Neuron (in vitro differentiated cells): ENCODE measurements at regions not wholly inside any gene's neighbourhood (a gene's known extent, or its start where the extent isn't known, plus 50 kb on each side); places are given as distances from the start of the nearest gene placed in this dataset.

Source experiments
- H2AFZ ChIP-seq: one replicate; pipeline ENCODE4 v1.6.1; 2013; ENCODE audit warnings: low read depth, mild to moderate bottlenecking, inconsistent platforms, low read length, moderate library complexity
- H3K27me3 ChIP-seq: one replicate; pipeline ENCODE4 v1.6.1; 2013; ENCODE audit warnings: low read length; ENCODE audit not compliant: insufficient read depth
- H3K36me3 ChIP-seq: one replicate; pipeline ENCODE4 v1.6.1; 2013; ENCODE audit warnings: low read length; ENCODE audit not compliant: insufficient read depth
- H3K4me1 ChIP-seq: one replicate; pipeline ENCODE4 v1.6.1; 2013; ENCODE audit warnings: low read length; ENCODE audit not compliant: insufficient read depth
- H3K4me3 ChIP-seq: 2 replicates; pipeline ENCODE4 v1.5.1; 2013; ENCODE audit warnings: mild to moderate bottlenecking, low read length, moderate library complexity
- H3K9me3 ChIP-seq: one replicate; pipeline ENCODE4 v1.6.1; 2013; ENCODE audit warnings: low read length

DNA sequence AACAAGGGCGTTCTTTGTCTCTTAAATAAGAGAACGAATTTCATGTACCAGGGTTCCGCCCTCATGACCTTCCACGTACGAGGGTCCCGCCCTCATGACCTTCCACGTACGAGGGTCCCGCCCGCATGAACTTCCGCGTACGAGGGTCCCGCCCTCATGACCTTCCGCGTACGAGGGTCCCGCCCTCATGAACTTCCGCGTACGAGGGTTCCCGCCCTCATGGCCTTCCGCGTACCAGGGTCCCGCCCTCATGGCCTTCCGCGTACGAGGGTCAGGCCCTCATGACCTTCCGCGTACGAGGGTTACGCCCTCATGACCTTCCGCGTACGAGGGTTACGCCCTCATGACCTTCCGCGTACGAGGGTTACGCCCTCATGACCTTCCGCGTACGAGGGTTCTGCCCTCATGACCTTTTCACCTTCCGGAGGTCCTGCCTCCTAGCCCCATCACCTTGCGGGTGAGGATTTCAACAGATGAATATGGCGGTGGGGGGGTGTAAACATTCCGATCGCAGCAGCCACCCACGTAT is 273.9 kb upstream of the ADAMTS16 start:
- no peak overlapping the region for H3K4me3 ChIP-seq
- H3K4me1 ChIP-seq = no peaks in the 10 kb centered on the region
- H2AFZ ChIP-seq = no peak overlapping the region
- H3K27me3 ChIP-seq = no peaks in the 10 kb centered on the region
- H3K9me3 ChIP-seq = no peaks in the 10 kb centered on the region
- H3K36me3 ChIP-seq = no peaks in the 10 kb centered on the region

GRCh38 chr5:4866817-4867216 is 273.3 kb upstream of the ADAMTS16 start:
- no peaks in the 10 kb centered on the region for H3K27me3 ChIP-seq
- H3K4me1 ChIP-seq = no peaks in the 10 kb centered on the region
- no peak overlapping the region for H3K4me3 ChIP-seq
- no peak overlapping the region for H2AFZ ChIP-seq
- no peaks in the 10 kb centered on the region for H3K36me3 ChIP-seq
- H3K9me3 ChIP-seq = no peaks in the 10 kb centered on the region

- Histone ChIP-seq H3K27me3 (no peaks in the 10 kb centered on the region), H3K9me3 (no peaks in the 10 kb centered on the region), H3K4me1 (no peaks in the 10 kb centered on the region), H3K36me3 (no peaks in the 10 kb centered on the region), H3K4me3 (no peak overlapping the region), H2AFZ (no peak overlapping the region)
These were observed 271.9 kb upstream of the ADAMTS16 start for GRCh38 chr5:4868140-4868735.

- H3K4me1 ChIP-seq = peaks cover 15% of the 10 kb centered on the region
- no peak overlapping the region for H2AFZ ChIP-seq
- H3K9me3 ChIP-seq = no peaks in the 10 kb centered on the region
- H3K27me3 ChIP-seq = no peaks in the 10 kb centered on the region
- H3K36me3 ChIP-seq = no peaks in the 10 kb centered on the region
- no peak overlapping the region for H3K4me3 ChIP-seq
These were observed 266.5 kb upstream of the ADAMTS16 start for GRCh38 chr5:4873652-4874051.

DNA sequence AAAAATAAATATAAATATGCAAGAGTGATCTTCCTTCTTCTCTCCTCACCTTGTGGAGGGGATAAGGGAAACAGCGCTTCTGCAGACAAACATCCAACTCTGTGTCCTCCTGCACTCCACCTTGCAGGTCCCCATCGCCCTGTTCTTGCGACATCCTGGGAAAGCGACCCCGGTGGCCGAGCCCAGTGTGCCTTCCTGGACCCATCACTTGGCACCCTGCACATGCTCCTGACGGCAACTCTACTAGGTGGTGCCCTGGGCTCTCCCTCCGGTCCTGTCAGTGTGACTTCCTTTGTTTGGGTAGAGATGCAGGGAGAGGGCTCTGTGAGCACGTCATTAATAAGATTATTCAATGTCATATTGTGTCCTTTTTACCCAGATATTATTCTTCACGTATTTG is 266.0 kb upstream of the ADAMTS16 start:
- Histone ChIP-seq H3K9me3 (no peaks in the 10 kb centered on the region), H3K4me1 (peaks cover 15% of the 10 kb centered on the region), H3K27me3 (no peaks in the 10 kb centered on the region), H3K36me3 (no peaks in the 10 kb centered on the region), H3K4me3 (no peak overlapping the region), H2AFZ (no peak overlapping the region)

- H3K9me3 ChIP-seq = no peaks in the 10 kb centered on the region
- H2AFZ ChIP-seq = no peak overlapping the region
- H3K4me1 ChIP-seq = peaks cover 15% of the 10 kb centered on the region
- H3K4me3 ChIP-seq = no peak overlapping the region
- no peaks in the 10 kb centered on the region for H3K36me3 ChIP-seq
- no peaks in the 10 kb centered on the region for H3K27me3 ChIP-seq
These were observed 264.2 kb upstream of the ADAMTS16 start for GRCh38 chr5:4875942-4876341.

GRCh38 chr5:4876804-4877203 is 263.3 kb upstream of the ADAMTS16 start:
- H2AFZ ChIP-seq = no peak overlapping the region
- no peaks in the 10 kb centered on the region for H3K36me3 ChIP-seq
- peaks cover 15% of the 10 kb centered on the region for H3K4me1 ChIP-seq
- H3K4me3 ChIP-seq = no peak overlapping the region
- no peaks in the 10 kb centered on the region for H3K27me3 ChIP-seq
- no peaks in the 10 kb centered on the region for H3K9me3 ChIP-seq

GRCh38 chr5:4877579-4877978 is 262.6 kb upstream of the ADAMTS16 start:
- peaks cover 15% of the 10 kb centered on the region for H3K4me1 ChIP-seq
- H3K27me3 ChIP-seq = peaks cover 5% of the 10 kb centered on the region
- H3K4me3 ChIP-seq = no peak overlapping the region
- no peak overlapping the region for H2AFZ ChIP-seq
- no peaks in the 10 kb centered on the region for H3K9me3 ChIP-seq
- H3K36me3 ChIP-seq = no peaks in the 10 kb centered on the region

DNA sequence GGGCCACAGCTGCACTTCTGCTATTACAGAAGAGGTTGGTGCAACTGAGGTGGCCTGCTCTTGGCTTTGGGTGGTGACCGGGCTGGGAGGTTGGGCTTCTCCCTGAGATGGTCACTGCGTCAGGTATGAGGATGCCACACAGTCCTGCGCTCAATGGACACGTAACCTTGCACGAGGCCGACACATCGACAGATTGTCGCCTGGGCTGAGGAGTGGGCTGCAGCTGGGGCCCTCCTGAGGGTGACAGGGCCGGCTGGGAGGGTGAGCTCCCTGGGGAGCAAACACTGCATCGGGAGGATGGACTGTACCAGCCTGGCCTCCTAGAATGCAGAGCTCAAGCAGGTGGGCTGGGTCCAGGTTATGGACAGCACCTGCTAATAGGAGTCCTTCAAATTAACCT is 261.1 kb upstream of the ADAMTS16 start:
- H3K9me3 ChIP-seq = no peaks in the 10 kb centered on the region
- H2AFZ ChIP-seq = no peak overlapping the region
- peaks cover 5% of the 10 kb centered on the region for H3K27me3 ChIP-seq
- H3K4me3 ChIP-seq = no peak overlapping the region
- no peaks in the 10 kb centered on the region for H3K36me3 ChIP-seq
- peaks cover 15% of the 10 kb centered on the region for H3K4me1 ChIP-seq

DNA sequence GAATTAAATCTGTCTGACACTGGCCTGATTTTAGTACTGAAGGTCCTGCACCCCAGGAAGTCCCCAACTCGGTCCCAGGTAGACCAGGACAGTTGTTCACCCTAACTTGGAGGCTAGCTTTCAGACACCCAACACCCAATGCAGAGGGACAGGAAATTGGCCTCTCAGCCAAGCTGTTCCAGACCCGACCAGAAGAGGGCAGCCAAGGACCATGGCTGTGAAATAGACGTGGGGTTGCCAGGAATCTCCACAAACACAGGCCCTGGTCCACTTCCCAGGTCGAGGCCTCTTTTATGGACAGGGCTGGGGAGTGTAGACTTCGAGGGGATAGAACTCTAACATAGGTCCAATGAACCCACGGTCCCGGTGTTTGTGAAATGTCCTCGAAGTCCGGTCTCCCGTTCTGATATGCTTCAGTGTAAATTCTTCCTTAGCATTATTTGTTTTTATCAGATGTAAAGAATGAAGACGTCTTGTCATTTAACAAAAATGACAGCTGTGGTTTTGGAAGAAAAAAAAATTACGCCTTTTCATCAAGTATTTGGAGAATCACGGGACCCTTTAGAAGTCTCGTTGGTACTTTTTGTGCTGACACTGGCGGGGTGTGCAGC is 260.3 kb upstream of the ADAMTS16 start:
- H3K4me3 ChIP-seq = no peak overlapping the region
- H2AFZ ChIP-seq = no peak overlapping the region
- peaks cover 15% of the 10 kb centered on the region for H3K4me1 ChIP-seq
- H3K36me3 ChIP-seq = no peaks in the 10 kb centered on the region
- H3K9me3 ChIP-seq = no peaks in the 10 kb centered on the region
- peaks cover 5% of the 10 kb centered on the region for H3K27me3 ChIP-seq

DNA sequence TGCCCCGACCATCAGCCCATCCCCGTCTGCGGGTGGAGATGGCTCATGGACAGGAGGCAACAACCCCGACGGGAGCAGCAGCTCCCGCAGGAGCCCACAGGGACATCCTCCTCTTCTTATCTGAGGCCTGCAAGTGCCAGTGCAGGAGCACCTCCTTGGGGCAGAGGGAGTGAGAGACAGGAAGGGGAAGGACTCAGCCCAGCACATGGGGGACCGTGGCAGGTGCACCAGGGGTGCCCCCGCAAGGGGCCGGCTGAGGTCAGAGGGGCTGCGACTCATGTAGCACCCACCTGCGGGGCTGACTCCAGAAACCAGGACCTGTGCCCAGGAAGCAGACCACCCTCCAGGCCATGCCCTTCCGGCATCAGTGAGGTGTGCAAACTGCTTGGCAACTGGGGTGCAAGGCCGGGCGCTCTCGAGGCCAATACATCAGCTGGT is 259.8 kb upstream of the ADAMTS16 start:
- no peaks in the 10 kb centered on the region for H3K36me3 ChIP-seq
- peaks cover 15% of the 10 kb centered on the region for H3K4me1 ChIP-seq
- H3K4me3 ChIP-seq = no peak overlapping the region
- no peaks in the 10 kb centered on the region for H3K9me3 ChIP-seq
- H2AFZ ChIP-seq = no peak overlapping the region
- H3K27me3 ChIP-seq = peaks cover 5% of the 10 kb centered on the region

DNA sequence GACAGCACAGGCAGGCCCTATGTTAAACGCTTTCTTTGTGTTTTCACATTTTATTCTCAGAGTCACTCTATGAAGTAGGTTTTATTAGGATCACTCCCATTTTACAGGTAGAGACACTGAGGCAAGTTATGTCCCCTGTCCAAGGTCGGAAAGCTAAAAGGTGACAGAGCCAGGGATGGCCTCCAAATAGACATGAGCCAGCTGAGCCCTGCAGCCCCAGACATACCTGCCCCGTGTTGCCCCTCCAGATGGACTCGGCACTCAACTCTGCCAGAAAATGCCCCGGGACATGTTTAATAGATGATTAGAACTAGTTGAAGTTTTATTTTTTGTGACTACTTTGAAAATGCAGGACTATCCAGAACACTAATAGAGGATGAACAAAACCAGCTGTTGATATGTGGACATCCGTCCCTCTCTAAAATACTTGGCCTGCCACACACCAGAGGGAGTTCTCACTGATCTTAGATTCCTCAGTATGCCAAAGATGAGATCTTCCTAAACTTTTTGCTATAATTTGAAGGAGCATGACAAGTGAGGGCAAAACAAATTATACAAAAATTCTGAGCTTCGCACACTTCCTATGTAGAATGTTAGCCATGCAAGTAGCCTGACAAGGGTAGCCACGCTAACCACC is 258.6 kb upstream of the ADAMTS16 start:
- no peak overlapping the region for H2AFZ ChIP-seq
- peaks cover 5% of the 10 kb centered on the region for H3K27me3 ChIP-seq
- no peaks in the 10 kb centered on the region for H3K36me3 ChIP-seq
- peaks cover 15% of the 10 kb centered on the region for H3K4me1 ChIP-seq
- H3K4me3 ChIP-seq = no peak overlapping the region
- H3K9me3 ChIP-seq = no peaks in the 10 kb centered on the region

GRCh38 chr5:4882186-4882585 is 257.9 kb upstream of the ADAMTS16 start:
- peaks cover 11% of the 10 kb centered on the region for H3K4me1 ChIP-seq
- no peak overlapping the region for H2AFZ ChIP-seq
- no peaks in the 10 kb centered on the region for H3K36me3 ChIP-seq
- no peaks in the 10 kb centered on the region for H3K9me3 ChIP-seq
- peaks cover 5% of the 10 kb centered on the region for H3K27me3 ChIP-seq
- H3K4me3 ChIP-seq = no peak overlapping the region
